HUDEP-2 (cell line): ENCODE measurements at regions not wholly inside any gene's neighbourhood (a gene's known extent, or its start where the extent isn't known, plus 50 kb on each side); places are given as distances from the start of the nearest gene placed in this dataset.
A peak's percentile ranks its signal among the peaks of the same experiment; 100 is the strongest.

Experiments
- DNase-seq, 76 experiments: peaks; one replicate each; lab custom pipeline; 2025; ENCODE audit not compliant: unreplicated experiment in 76 of 76; lab: John Stamatoyannopoulos, UW

DNA sequence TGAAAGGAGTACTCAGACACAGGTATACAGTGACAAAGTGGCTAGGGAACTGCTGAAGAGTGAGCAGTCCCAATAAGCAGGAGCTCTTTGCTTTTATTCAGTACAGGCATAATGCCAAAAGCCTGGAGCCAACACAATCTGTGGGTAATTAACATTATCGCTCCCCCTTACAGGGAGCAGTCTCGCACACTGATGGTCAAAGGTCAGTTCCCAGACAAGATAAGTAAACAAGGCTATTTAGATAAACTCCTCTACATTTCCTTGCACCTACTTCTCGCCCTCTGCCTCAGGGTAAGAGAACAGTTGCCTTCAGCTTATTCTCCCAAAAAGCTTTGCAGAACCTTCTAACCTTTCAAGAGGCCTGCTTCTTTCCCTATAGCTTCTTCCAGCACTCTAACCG, 73.9 kb upstream of the TAF9B start:
- no peak for DNase-seq

DNA sequence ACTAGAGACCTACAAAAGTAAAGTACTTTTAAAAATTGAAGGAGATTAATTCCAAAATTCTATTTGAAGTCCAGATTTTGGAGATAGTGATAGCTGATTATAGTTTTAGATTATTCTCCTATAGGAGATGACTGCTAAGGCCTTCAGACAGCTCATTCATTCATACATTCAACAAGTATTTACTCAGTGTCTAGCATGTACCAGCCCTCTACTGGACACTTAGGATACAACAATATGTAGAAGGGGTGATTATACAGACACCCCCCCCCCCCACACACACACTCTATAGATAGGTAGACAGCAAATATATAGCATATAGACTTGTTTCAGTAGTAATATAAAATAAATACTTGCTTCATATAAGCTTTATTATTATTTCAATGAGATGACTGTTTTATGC, 60.4 kb upstream of the TAF9B start:
- peak in 18 of 76 experiments; percentile 0 to 26 (median 2) for DNase-seq
